ENCODE measurements at regions not wholly inside any gene's neighbourhood (a gene's known extent, or its start where the extent isn't known, plus 50 kb on each side); places are given as distances from the start of the nearest gene placed in this dataset.

- no peak for DNase-seq
- Histone ChIP-seq H3K27ac (no peak overlapping the region), H3K4me3 (ENCODE audit: low read depth, low read length) (no peak overlapping the region), H3K36me3 (replicated peaks) (no peaks in the 10 kb centered on the region), H3K27me3 (replicated peaks) (no peaks in the 10 kb centered on the region)
- TF ChIP-seq, protein P1, sequence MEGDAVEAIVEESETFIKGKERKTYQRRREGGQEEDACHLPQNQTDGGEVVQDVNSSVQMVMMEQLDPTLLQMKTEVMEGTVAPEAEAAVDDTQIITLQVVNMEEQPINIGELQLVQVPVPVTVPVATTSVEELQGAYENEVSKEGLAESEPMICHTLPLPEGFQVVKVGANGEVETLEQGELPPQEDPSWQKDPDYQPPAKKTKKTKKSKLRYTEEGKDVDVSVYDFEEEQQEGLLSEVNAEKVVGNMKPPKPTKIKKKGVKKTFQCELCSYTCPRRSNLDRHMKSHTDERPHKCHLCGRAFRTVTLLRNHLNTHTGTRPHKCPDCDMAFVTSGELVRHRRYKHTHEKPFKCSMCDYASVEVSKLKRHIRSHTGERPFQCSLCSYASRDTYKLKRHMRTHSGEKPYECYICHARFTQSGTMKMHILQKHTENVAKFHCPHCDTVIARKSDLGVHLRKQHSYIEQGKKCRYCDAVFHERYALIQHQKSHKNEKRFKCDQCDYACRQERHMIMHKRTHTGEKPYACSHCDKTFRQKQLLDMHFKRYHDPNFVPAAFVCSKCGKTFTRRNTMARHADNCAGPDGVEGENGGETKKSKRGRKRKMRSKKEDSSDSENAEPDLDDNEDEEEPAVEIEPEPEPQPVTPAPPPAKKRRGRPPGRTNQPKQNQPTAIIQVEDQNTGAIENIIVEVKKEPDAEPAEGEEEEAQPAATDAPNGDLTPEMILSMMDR (IDR thresholded peaks at IDR 0.05; ENCODE audit: low read depth, low read length, missing control alignments), result no peak
- in situ Hi-C loops (cut with HindIII; ENCODE audit: low pct_ligation_motif_present, low sequenced_read_pairs), result no loop called here
Measured at GRCh38 chr1:29782846-29783507, 546.7 kb downstream of the PTPRU start.

DNA sequence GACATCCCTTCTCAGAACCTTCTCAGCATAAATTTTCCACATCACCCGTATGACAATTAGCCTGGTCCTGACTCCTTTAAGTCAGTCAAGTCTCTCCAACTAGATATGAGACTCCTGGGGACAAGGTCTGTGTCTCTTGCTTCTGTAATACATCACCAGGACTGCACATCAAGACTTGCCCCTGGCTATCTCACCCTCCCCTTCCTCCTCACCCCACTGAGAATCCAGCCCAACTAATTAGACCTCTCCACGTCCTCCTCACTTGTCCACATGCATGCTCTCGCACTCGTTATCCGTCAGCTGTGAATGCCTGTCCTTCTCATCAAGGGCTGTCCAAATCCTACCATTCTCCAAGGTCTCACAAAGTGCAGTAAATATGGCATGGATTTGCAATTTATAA, 542.8 kb downstream of the PTPRU start:
- H3K27me3 ChIP-seq (replicated peaks), result no peaks in the 10 kb centered on the region
- TF ChIP-seq, protein P1 (IDR thresholded peaks at IDR 0.05; ENCODE audit: low read depth, low read length, missing control alignments), result no peak
- in situ Hi-C loops (cut with HindIII; ENCODE audit: low pct_ligation_motif_present, low sequenced_read_pairs), result no loop called here

DNA sequence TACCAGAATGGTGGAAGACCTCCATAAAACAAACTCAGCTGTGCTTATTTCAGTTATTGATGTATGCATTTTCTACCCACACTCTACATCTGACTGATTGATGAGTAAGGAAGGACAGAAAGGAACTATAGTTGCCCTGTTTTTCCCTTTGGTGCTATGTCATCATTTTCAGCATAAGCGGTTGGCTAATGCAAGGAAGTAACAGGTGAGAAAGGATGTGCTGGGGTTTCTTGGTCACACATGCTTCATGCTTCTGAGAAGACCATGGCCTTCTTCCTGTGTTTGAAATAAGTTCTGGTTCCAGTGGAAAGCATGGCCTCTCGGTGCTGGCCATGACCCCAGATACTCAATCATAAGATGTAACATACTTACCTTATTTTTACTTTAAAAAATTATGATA, 541.2 kb downstream of the PTPRU start:
- DNase-seq, result no peak
- Histone ChIP-seq H3K27ac (no peak overlapping the region), H3K4me3 (ENCODE audit: low read depth, low read length) (no peak overlapping the region), H3K27me3 (replicated peaks) (no peaks in the 10 kb centered on the region), H3K36me3 (replicated peaks) (no peaks in the 10 kb centered on the region)
- TF ChIP-seq, protein P1 (IDR thresholded peaks at IDR 0.05; ENCODE audit: low read depth, low read length, missing control alignments), result no peak
- in situ Hi-C loops (cut with HindIII; ENCODE audit: low pct_ligation_motif_present, low sequenced_read_pairs), result no loop called here

More for the DNA sequence above, 542.8 kb downstream of the PTPRU start:
- no peak overlapping the region for H3K4me3 ChIP-seq (ENCODE audit: low read depth, low read length)
- no peak overlapping the region for H3K27ac ChIP-seq
- H3K36me3 ChIP-seq (replicated peaks), result no peaks in the 10 kb centered on the region
- no peak for DNase-seq

GRCh38 chr1:29774355-29774754, 538.0 kb downstream of the PTPRU start:
- no peak for DNase-seq
- in situ Hi-C loops (cut with HindIII; ENCODE audit: low pct_ligation_motif_present, low sequenced_read_pairs), result no loop called here
- H3K4me3 ChIP-seq (ENCODE audit: low read depth, low read length), result no peak overlapping the region
- no peaks in the 10 kb centered on the region for H3K27me3 ChIP-seq (replicated peaks)
- TF ChIP-seq, protein P1 (IDR thresholded peaks at IDR 0.05; ENCODE audit: low read depth, low read length, missing control alignments), result no peak
- H3K36me3 ChIP-seq (replicated peaks), result no peaks in the 10 kb centered on the region
- no peak overlapping the region for H3K27ac ChIP-seq

- no peaks in the 10 kb centered on the region for H3K36me3 ChIP-seq (replicated peaks)
- TF ChIP-seq, protein P1 (IDR thresholded peaks at IDR 0.05; ENCODE audit: low read depth, low read length, missing control alignments), result no peak
- no peaks in the 10 kb centered on the region for H3K27me3 ChIP-seq (replicated peaks)
- in situ Hi-C loops (cut with HindIII; ENCODE audit: low pct_ligation_motif_present, low sequenced_read_pairs), result no loop called here
- H3K27ac ChIP-seq, result no peak overlapping the region
- no peak overlapping the region for H3K4me3 ChIP-seq (ENCODE audit: low read depth, low read length)
- no peak for DNase-seq
Measured at GRCh38 chr1:29772584-29773100, 536.3 kb downstream of the PTPRU start.
